ENCODE measurements at regions not wholly inside any gene's neighbourhood (a gene's known extent, or its start where the extent isn't known, plus 50 kb on each side); places are given as distances from the start of the nearest gene placed in this dataset.
"Not testable (repeated sequence)": the region's sequence is repeated elsewhere in the genome, so short reads cannot be mapped to it uniquely, and the experiment has no call there.

DNA sequence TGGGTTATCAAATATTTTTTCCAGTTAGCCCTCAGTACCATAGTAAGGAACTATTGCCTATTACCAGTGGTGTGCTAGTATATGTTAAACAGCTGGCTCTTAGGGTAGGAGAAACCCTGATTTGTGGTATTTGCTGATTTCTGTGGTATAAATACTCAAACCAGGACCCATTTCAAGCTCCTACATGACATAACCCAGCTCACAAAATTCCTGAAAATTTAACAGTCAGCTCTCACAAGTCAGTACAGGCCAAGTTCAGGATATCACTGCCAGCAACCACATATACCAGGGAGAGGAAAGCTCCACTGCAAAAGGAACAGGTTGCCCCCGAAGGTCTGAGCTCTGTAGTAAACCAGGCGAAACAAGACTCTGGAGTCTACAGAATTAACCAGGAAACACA lies 315.3 kb downstream of the NOVA1 start:
- no peaks in the 10 kb centered on the region for H3K9me3 ChIP-seq (replicated peaks; ENCODE audit: control insufficient read depth, insufficient read depth, low read depth, low read length)
- H3K9ac ChIP-seq (ENCODE audit: insufficient read depth in 1 of 2, low read depth in 2 of 2, low read length in 2 of 2), result no peak overlapping the region
- no peak for FAIRE-seq
- POLR2A ChIA-PET, result interaction anchor here (0.5 kb wide), 1 partner anchor 120 kb away, joined by 3 read pairs; no protein-coding TSS in a partner anchor
- no peak overlapping the region for H3K4me3 ChIP-seq
- H3K4me1 ChIP-seq (replicated peaks in 1 of 2; ENCODE audit: control insufficient read depth in 2 of 2, insufficient read depth in 2 of 2, low read length in 2 of 2), result peaks cover 0 to 9% of the 10 kb centered on the region in 2 experiments; a peak in 3 of 5 replicates
- no peak for DNase-seq (ENCODE audit: extremely low read depth in 1 of 4, low spot score in 3 of 4)
- no peaks in the 10 kb centered on the region for H3K36me3 ChIP-seq (ENCODE audit: control insufficient read depth, insufficient read depth, low read length)
- intact Hi-C loops (cut with micrococcal nuclease), result no loop called here
- H3K9me1 ChIP-seq (ENCODE audit: control insufficient read depth, insufficient read depth, low read length), result no peaks in the 10 kb centered on the region
- no peaks in the 10 kb centered on the region for H3K27me3 ChIP-seq (ENCODE audit: control insufficient read depth in 2 of 2, insufficient read depth in 2 of 2, low read length in 2 of 2)
- no peak overlapping the region for H3K4me2 ChIP-seq (ENCODE audit: insufficient read depth, low read length)
- CTCF ChIA-PET (ENCODE audit: low intra/inter-chr PET ratio), result no interaction called here
- TF ChIP-seq POU5F1 (IDR thresholded peaks at IDR 0.05; ENCODE audit: borderline replicate concordance, low read depth, low read length, partially characterized antibody) (no peak), ZEB2 (IDR thresholded peaks at IDR 0.05) (no peak)
- H2AFZ ChIP-seq (ENCODE audit: low read depth, low read length), result peak overlapping the region; percentile 87
- in situ Hi-C loops (cut with MboI), result no loop called here
- no peaks in the 10 kb centered on the region for H3K79me2 ChIP-seq (ENCODE audit: control insufficient read depth, insufficient read depth, low read length)
- 0 out of 3 replicates have a peak overlapping the region, but pooled peaks have one; percentile 30 for H3K27ac ChIP-seq (ENCODE audit: extremely low read depth, low read depth, low read length)
- BruUV-seq (replicated peaks), result no TSS peak
- no peaks in the 10 kb centered on the region for H4K20me1 ChIP-seq (replicated peaks; ENCODE audit: control insufficient read depth, insufficient read depth, low read length)
- 40% methylated on average over 2 of the region's 2 CpGs for WGBS (ENCODE audit: insufficient coverage, low coverage, missing lambda C conversion rate)
- ATAC-seq, result no peak; the same call in 2 of the 3 replicates

DNA sequence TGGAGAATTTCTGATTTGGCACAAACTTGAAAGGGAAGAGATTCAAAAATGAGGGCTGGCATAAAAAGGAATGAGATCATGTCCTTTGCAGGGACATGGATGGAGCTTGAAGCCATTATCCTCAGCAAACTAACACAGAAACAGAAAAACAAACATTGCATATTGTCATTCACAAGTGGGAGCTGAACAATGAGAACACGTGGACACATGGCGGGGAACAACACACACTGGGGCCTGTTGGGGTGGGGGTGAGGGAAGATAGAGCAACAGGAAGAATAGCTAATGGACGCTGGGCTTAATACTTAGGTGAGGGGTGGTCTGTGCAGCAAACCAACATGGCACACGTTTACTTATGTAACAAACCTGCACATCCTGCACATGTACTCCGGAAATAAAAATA lies 315.8 kb downstream of the NOVA1 start:
- POLR2A ChIA-PET; H4K20me1 ChIP-seq (replicated peaks; ENCODE audit: control insufficient read depth, insufficient read depth, low read length); in situ Hi-C loops (cut with MboI); BruUV-seq (replicated peaks); H3K4me3 ChIP-seq; CTCF ChIA-PET (ENCODE audit: low intra/inter-chr PET ratio); H3K9ac ChIP-seq (ENCODE audit: insufficient read depth in 1 of 2, low read depth in 2 of 2, low read length in 2 of 2); FAIRE-seq; H3K9me3 ChIP-seq (replicated peaks; ENCODE audit: control insufficient read depth, insufficient read depth, low read depth, low read length); DNase-seq (ENCODE audit: extremely low read depth in 1 of 4, low spot score in 3 of 4); H3K4me2 ChIP-seq (ENCODE audit: insufficient read depth, low read length); H3K79me2 ChIP-seq (ENCODE audit: control insufficient read depth, insufficient read depth, low read length); H3K36me3 ChIP-seq (ENCODE audit: control insufficient read depth, insufficient read depth, low read length); ATAC-seq; intact Hi-C loops (cut with micrococcal nuclease); H3K9me1 ChIP-seq (ENCODE audit: control insufficient read depth, insufficient read depth, low read length); H3K27me3 ChIP-seq (ENCODE audit: control insufficient read depth in 2 of 2, insufficient read depth in 2 of 2, low read length in 2 of 2); H3K4me1 ChIP-seq (replicated peaks in 1 of 2; ENCODE audit: control insufficient read depth in 2 of 2, insufficient read depth in 2 of 2, low read length in 2 of 2): not testable (repeated sequence)
- Histone ChIP-seq H2AFZ (ENCODE audit: low read depth, low read length) (peak overlapping the region; percentile 87), H3K27ac (ENCODE audit: extremely low read depth, low read depth, low read length) (peak overlapping the region; percentile 78; the same call in 2 of the 3 replicates)
- 43% methylated on average over 4 of the region's 5 CpGs for WGBS (ENCODE audit: insufficient coverage, low coverage, missing lambda C conversion rate)
- TF ChIP-seq, protein P1, sequence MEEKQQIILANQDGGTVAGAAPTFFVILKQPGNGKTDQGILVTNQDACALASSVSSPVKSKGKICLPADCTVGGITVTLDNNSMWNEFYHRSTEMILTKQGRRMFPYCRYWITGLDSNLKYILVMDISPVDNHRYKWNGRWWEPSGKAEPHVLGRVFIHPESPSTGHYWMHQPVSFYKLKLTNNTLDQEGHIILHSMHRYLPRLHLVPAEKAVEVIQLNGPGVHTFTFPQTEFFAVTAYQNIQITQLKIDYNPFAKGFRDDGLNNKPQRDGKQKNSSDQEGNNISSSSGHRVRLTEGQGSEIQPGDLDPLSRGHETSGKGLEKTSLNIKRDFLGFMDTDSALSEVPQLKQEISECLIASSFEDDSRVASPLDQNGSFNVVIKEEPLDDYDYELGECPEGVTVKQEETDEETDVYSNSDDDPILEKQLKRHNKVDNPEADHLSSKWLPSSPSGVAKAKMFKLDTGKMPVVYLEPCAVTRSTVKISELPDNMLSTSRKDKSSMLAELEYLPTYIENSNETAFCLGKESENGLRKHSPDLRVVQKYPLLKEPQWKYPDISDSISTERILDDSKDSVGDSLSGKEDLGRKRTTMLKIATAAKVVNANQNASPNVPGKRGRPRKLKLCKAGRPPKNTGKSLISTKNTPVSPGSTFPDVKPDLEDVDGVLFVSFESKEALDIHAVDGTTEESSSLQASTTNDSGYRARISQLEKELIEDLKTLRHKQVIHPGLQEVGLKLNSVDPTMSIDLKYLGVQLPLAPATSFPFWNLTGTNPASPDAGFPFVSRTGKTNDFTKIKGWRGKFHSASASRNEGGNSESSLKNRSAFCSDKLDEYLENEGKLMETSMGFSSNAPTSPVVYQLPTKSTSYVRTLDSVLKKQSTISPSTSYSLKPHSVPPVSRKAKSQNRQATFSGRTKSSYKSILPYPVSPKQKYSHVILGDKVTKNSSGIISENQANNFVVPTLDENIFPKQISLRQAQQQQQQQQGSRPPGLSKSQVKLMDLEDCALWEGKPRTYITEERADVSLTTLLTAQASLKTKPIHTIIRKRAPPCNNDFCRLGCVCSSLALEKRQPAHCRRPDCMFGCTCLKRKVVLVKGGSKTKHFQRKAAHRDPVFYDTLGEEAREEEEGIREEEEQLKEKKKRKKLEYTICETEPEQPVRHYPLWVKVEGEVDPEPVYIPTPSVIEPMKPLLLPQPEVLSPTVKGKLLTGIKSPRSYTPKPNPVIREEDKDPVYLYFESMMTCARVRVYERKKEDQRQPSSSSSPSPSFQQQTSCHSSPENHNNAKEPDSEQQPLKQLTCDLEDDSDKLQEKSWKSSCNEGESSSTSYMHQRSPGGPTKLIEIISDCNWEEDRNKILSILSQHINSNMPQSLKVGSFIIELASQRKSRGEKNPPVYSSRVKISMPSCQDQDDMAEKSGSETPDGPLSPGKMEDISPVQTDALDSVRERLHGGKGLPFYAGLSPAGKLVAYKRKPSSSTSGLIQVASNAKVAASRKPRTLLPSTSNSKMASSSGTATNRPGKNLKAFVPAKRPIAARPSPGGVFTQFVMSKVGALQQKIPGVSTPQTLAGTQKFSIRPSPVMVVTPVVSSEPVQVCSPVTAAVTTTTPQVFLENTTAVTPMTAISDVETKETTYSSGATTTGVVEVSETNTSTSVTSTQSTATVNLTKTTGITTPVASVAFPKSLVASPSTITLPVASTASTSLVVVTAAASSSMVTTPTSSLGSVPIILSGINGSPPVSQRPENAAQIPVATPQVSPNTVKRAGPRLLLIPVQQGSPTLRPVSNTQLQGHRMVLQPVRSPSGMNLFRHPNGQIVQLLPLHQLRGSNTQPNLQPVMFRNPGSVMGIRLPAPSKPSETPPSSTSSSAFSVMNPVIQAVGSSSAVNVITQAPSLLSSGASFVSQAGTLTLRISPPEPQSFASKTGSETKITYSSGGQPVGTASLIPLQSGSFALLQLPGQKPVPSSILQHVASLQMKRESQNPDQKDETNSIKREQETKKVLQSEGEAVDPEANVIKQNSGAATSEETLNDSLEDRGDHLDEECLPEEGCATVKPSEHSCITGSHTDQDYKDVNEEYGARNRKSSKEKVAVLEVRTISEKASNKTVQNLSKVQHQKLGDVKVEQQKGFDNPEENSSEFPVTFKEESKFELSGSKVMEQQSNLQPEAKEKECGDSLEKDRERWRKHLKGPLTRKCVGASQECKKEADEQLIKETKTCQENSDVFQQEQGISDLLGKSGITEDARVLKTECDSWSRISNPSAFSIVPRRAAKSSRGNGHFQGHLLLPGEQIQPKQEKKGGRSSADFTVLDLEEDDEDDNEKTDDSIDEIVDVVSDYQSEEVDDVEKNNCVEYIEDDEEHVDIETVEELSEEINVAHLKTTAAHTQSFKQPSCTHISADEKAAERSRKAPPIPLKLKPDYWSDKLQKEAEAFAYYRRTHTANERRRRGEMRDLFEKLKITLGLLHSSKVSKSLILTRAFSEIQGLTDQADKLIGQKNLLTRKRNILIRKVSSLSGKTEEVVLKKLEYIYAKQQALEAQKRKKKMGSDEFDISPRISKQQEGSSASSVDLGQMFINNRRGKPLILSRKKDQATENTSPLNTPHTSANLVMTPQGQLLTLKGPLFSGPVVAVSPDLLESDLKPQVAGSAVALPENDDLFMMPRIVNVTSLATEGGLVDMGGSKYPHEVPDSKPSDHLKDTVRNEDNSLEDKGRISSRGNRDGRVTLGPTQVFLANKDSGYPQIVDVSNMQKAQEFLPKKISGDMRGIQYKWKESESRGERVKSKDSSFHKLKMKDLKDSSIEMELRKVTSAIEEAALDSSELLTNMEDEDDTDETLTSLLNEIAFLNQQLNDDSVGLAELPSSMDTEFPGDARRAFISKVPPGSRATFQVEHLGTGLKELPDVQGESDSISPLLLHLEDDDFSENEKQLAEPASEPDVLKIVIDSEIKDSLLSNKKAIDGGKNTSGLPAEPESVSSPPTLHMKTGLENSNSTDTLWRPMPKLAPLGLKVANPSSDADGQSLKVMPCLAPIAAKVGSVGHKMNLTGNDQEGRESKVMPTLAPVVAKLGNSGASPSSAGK (IDR thresholded peaks at IDR 0.05), result peak; percentile 55; the same call in 1 of the 2 replicates
- TF ChIP-seq DMBX1 (CRISPR knock-in tag; IDR thresholded peaks at IDR 0.05; ENCODE audit: borderline replicate concordance), result 0 out of 2 replicates have a peak, but pooled peaks have one; percentile 40

All from K562 (cell line).